IMR-90 (cell line): ENCODE measurements at regions not wholly inside any gene's neighbourhood (a gene's known extent, or its start where the extent isn't known, plus 50 kb on each side); places are given as distances from the start of the nearest gene placed in this dataset.

ENCODE experiments used
- ATAC-seq: fragments of 200-7000 bp; cut with Tn5 transposase; 2 replicates; pipeline ENCODE4 v1.9.1; 2020; ENCODE audit warnings: low read depth, mild to moderate bottlenecking, moderate library complexity
- BruUV-seq: library from RNA; stranded (reverse); fragments of 400-500 nt; replicated peaks from 2 replicates; lab custom pipeline; 2021; lab: Mats Ljungman, UMichigan
- CTCF ChIA-PET: fragments of 300-600 bp; formaldehyde crosslinking; extraction: SDS; loops from one replicate; lab custom pipeline; 2021; ENCODE audit warnings: antibody characterized with exemption; lab: Yijun Ruan, JAX
- POLR2A ChIA-PET: fragments of 300-600 bp; sonication (Branson Sonifier 250); formaldehyde crosslinking; loops from one replicate; lab custom pipeline; 2022; ENCODE audit warnings: antibody characterized with exemption; ENCODE audit not compliant: unreplicated experiment; lab: Charles Lee
- DNase-seq: peaks from one replicate; pipeline ENCODE4 v3.0.0; 2013
- H2AFZ ChIP-seq: replicated peaks from 2 replicates; pipeline ENCODE3; 2013; ENCODE audit warnings: low read length, mild to moderate bottlenecking; ENCODE audit not compliant: poor library complexity
- H2AK5ac ChIP-seq: 2 replicates; pipeline ENCODE4 v1.6.1; 2013; ENCODE audit warnings: low read depth, low read length, inconsistent platforms
- H2AK9ac ChIP-seq: replicated peaks from 2 replicates; pipeline ENCODE3; 2013; ENCODE audit warnings: mild to moderate bottlenecking, low read depth, low read length, moderate library complexity; ENCODE audit not compliant: poor library complexity
- H2BK120ac ChIP-seq: 2 replicates; pipeline ENCODE4 v1.6.1; 2013; ENCODE audit warnings: low read depth, low read length, inconsistent platforms
- H2BK15ac ChIP-seq: 3 replicates; pipeline ENCODE4 v1.6.1; 2013; ENCODE audit warnings: low read depth, low read length, inconsistent platforms
- H2BK20ac ChIP-seq: 2 replicates; pipeline ENCODE4 v1.6.1; 2013; ENCODE audit warnings: low read depth, mild to moderate bottlenecking, inconsistent platforms, low read length, moderate library complexity
- H2BK5ac ChIP-seq: 2 replicates; pipeline ENCODE4 v1.6.1; 2013; ENCODE audit warnings: mild to moderate bottlenecking, low read depth, low read length, inconsistent platforms; ENCODE audit not compliant: poor library complexity, severe bottlenecking
- H3K14ac ChIP-seq: replicated peaks from 2 replicates; pipeline ENCODE4 v1.6.1; 2013; ENCODE audit warnings: low read depth, low read length, inconsistent platforms
- H3K18ac ChIP-seq: 2 replicates; pipeline ENCODE4 v1.6.1; 2013; ENCODE audit warnings: low read depth, low read length, control low read depth
- H3K23ac ChIP-seq: 2 replicates; pipeline ENCODE4 v1.6.1; 2013; ENCODE audit warnings: low read depth, low read length, inconsistent platforms
- H3K27ac ChIP-seq: 2 replicates; pipeline ENCODE4 v1.5.1; 2013; ENCODE audit warnings: mild to moderate bottlenecking, control low read depth, low read length; ENCODE audit not compliant: insufficient read depth
- H3K27me3 ChIP-seq: 2 replicates; pipeline ENCODE4 v1.6.1; 2013; ENCODE audit warnings: low read length; ENCODE audit not compliant: control insufficient read depth, insufficient read depth
- H3K36me3 ChIP-seq: 2 replicates; pipeline ENCODE4 v1.6.1; 2013; ENCODE audit warnings: low read length, mixed read lengths; ENCODE audit not compliant: control insufficient read depth, insufficient read depth
- H3K4ac ChIP-seq: 2 replicates; pipeline ENCODE4 v1.6.1; 2013; ENCODE audit warnings: low read depth, low read length, inconsistent platforms
- H3K4me1 ChIP-seq: 2 replicates; pipeline ENCODE4 v1.6.1; 2013; ENCODE audit warnings: low read length, mixed read lengths; ENCODE audit not compliant: control insufficient read depth, insufficient read depth
- H3K4me2 ChIP-seq: 2 replicates; pipeline ENCODE4 v1.6.1; 2013; ENCODE audit warnings: low read depth, mild to moderate bottlenecking, control low read depth, low read length, moderate library complexity
- H3K4me3 ChIP-seq: 2 replicates; pipeline ENCODE4 v1.5.1; 2013; ENCODE audit warnings: low read depth, mild to moderate bottlenecking, control low read depth, low read length, moderate library complexity; ENCODE audit not compliant: insufficient read depth
- H3K56ac ChIP-seq: 2 replicates; pipeline ENCODE4 v1.6.1; 2013; ENCODE audit warnings: low read length, inconsistent platforms; ENCODE audit not compliant: insufficient read depth; ENCODE audit errors: extremely low read depth
- H3K79me1 ChIP-seq, 2 experiments: 2 replicates each; pipeline ENCODE4 v1.6.1; 2013; ENCODE audit warnings: low read length in 2 of 2, inconsistent platforms in 1 of 2, low read depth in 1 of 2
- H3K9ac ChIP-seq: 2 replicates; pipeline ENCODE4 v1.6.1; 2013; ENCODE audit warnings: low read depth, low read length, control low read depth
- H3K9me1 ChIP-seq: 2 replicates; pipeline ENCODE4 v1.6.1; 2013; ENCODE audit warnings: low read length, inconsistent platforms; ENCODE audit not compliant: insufficient read depth
- H3K9me3 ChIP-seq: 2 replicates; pipeline ENCODE4 v1.6.1; 2013; ENCODE audit warnings: low read length; ENCODE audit not compliant: control insufficient read depth, insufficient read depth
- H4K20me1 ChIP-seq: 2 replicates; pipeline ENCODE4 v1.6.1; 2013; ENCODE audit warnings: low read length, inconsistent platforms; ENCODE audit not compliant: insufficient read depth
- H4K5ac ChIP-seq: 2 replicates; pipeline ENCODE4 v1.6.1; 2013; ENCODE audit warnings: mild to moderate bottlenecking, low read depth, low read length, control low read depth
- H4K8ac ChIP-seq, 2 experiments: 2 replicates each; pipeline ENCODE4 v1.6.1; 2013; ENCODE audit warnings: low read depth in 2 of 2, low read length in 2 of 2, control low read depth in 1 of 2, inconsistent platforms in 1 of 2
- H4K91ac ChIP-seq: 2 replicates; pipeline ENCODE4 v1.6.1; 2013; ENCODE audit warnings: low read depth, low read length, inconsistent platforms; ENCODE audit not compliant: insufficient read depth
- BHLHE40 ChIP-seq: fragments of 150-350 bp; IDR thresholded peaks from 2 replicates; pipeline ENCODE4 v1.6.1; 2016; ENCODE audit warnings: mild to moderate bottlenecking, low read depth, low read length
- CEBPB ChIP-seq: IDR thresholded peaks from 2 replicates; pipeline ENCODE4 v1.6.1; 2012; ENCODE audit warnings: low read depth, low read length, improper control_type of control experiment
- CHD1 ChIP-seq: IDR thresholded peaks from 2 replicates; pipeline ENCODE4 v1.6.1; 2012; ENCODE audit warnings: low read depth, low read length, improper control_type of control experiment
- FOS ChIP-seq: fragments of 150-350 bp; IDR thresholded peaks from 2 replicates; pipeline ENCODE4 v1.6.1; 2016; ENCODE audit warnings: low read depth, low read length
- MAFK ChIP-seq: IDR thresholded peaks from 2 replicates; pipeline ENCODE4 v1.6.1; 2012; ENCODE audit warnings: low read depth, low read length, improper control_type of control experiment
- MAZ ChIP-seq: IDR thresholded peaks from 2 replicates; pipeline ENCODE4 v1.6.1; 2012; ENCODE audit warnings: low read depth, mild to moderate bottlenecking, low read length, improper control_type of control experiment, moderate library complexity, borderline replicate concordance
- MXI1 ChIP-seq: IDR thresholded peaks from 2 replicates; pipeline ENCODE4 v1.6.1; 2012; ENCODE audit warnings: low read depth, mild to moderate bottlenecking, low read length, moderate library complexity, borderline replicate concordance
- NFE2L2 ChIP-seq: fragments of 150-350 bp; IDR thresholded peaks from 2 replicates; pipeline ENCODE4 v1.6.1; 2016; ENCODE audit warnings: low read depth, mild to moderate bottlenecking, low read length
- POLR2A ChIP-seq: IDR thresholded peaks from 2 replicates; pipeline ENCODE4 v1.6.1; 2012; ENCODE audit warnings: mild to moderate bottlenecking, low read depth, low read length
- RAD21 ChIP-seq: IDR thresholded peaks from 2 replicates; pipeline ENCODE4 v1.6.1; 2012; ENCODE audit warnings: low read length, improper control_type of control experiment
- RCOR1 ChIP-seq: IDR thresholded peaks from 2 replicates; pipeline ENCODE4 v1.6.1; 2012; ENCODE audit warnings: mild to moderate bottlenecking, low read length, improper control_type of control experiment; ENCODE audit not compliant: insufficient replicate concordance
- RFX5 ChIP-seq: IDR thresholded peaks from 2 replicates; pipeline ENCODE4 v1.8.0; 2012; ENCODE audit warnings: low read depth, mild to moderate bottlenecking, low read length, moderate library complexity
- SMC3 ChIP-seq: fragments of 150-350 bp; IDR thresholded peaks from 2 replicates; pipeline ENCODE4 v1.6.1; 2016; ENCODE audit warnings: low read depth, mild to moderate bottlenecking, antibody characterized with exemption, low read length, moderate library complexity
- USF2 ChIP-seq: fragments of 150-350 bp; IDR thresholded peaks from 2 replicates; pipeline ENCODE4 v1.6.1; 2017; ENCODE audit warnings: mild to moderate bottlenecking, antibody characterized with exemption, low read length, low read depth
- WGBS, 2 experiments: methylation state at CpG; one replicate each; pipeline versions ENCODE4 v1.1.5 to v1.1.7; 2013; ENCODE audit warnings: missing lambda C conversion rate in 2 of 2; ENCODE audit not compliant: insufficient read length in 1 of 2; ENCODE audit errors: extremely low coverage in 2 of 2; 5-methylcytosine and 5-hydroxymethylcytosine counted together
- dilution Hi-C: fragments of 300-500 bp; cut with HindIII; formaldehyde crosslinking; loops from one replicate; pipeline ENCODE4 v1.14.3; 2018; ENCODE audit warnings: low sequenced_read_pairs; ENCODE audit not compliant: unreplicated experiment
- in situ Hi-C: fragments of 300-500 bp; cut with MboI; formaldehyde crosslinking; loops from 3 replicates; pipeline ENCODE4 v1.14.3; 2019; ENCODE audit warnings: low sequenced_read_pairs, inconsistent platforms, mixed read lengths
- intact Hi-C: fragments of 100-400 bp; cut with micrococcal nuclease; formaldehyde crosslinking; loops from 2 replicates; pipeline ENCODE4 v1.10.0; 2022
- TF ChIP-seq, protein P1 (sequence below): conservative IDR thresholded peaks from 2 replicates; pipeline ENCODE4 v1.5.1; 2012; ENCODE audit warnings: mild to moderate bottlenecking, low read depth, low read length, improper control_type of control experiment
- TF ChIP-seq, protein P2 (sequence below): fragments of 150-350 bp; IDR thresholded peaks from 2 replicates; pipeline ENCODE4 v1.6.1; 2016; ENCODE audit warnings: low read depth, mild to moderate bottlenecking, low read length, moderate library complexity, borderline replicate concordance

DNA sequence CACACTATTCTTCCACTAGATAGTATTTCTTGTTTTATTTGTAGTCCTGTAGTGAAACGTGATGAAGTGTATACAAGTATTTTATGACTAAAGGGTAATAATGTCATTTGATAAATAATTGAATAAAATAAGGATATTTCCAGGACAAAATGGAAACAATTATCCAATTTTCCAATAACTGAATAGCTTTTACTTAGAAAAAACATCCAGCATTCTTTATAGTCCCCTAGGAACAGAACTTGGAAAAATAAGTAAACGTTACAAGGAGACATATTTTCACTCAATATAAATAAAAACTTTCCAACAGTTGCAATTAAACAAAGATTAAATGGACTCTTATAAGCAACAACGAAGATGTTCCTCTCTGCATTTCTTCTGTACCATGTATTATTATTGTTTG is 566.0 kb downstream of the TMA16 start:
- Histone ChIP-seq H3K56ac (no peak overlapping the region), H3K79me1 (no peaks in the 10 kb centered on the region), H3K9ac (no peak overlapping the region), H4K8ac (no peak overlapping the region), H4K5ac (no peak overlapping the region), H3K4ac (no peak overlapping the region), H2BK20ac (no peak overlapping the region), H2AK5ac (no peak overlapping the region), H3K14ac (no peak overlapping the region), H3K23ac (no peak overlapping the region), H3K36me3 (no peaks in the 10 kb centered on the region), H3K18ac (no peak overlapping the region), H3K27ac (no peak overlapping the region), H3K4me2 (no peak overlapping the region), H3K4me1 (no peaks in the 10 kb centered on the region), H3K4me3 (no peak overlapping the region), H2BK5ac (no peak overlapping the region), H2BK120ac (no peak overlapping the region), H3K27me3 (no peaks in the 10 kb centered on the region), H3K9me3 (peaks cover under 1% of the 10 kb centered on the region; the same call in 1 of the 2 replicates), H2AK9ac (no peak overlapping the region), H4K91ac (no peak overlapping the region), H2AFZ (no peak overlapping the region), H2BK15ac (no peak overlapping the region), H4K20me1 (no peaks in the 10 kb centered on the region), H3K9me1 (no peaks in the 10 kb centered on the region)
- TF ChIP-seq RAD21 = no peak
- TF ChIP-seq MAZ = no peak
- no peak for TF ChIP-seq BHLHE40
- no peak for TF ChIP-seq MAFK
- TF ChIP-seq SMC3 = no peak
- no peak for TF ChIP-seq NFE2L2
- no peak for TF ChIP-seq RCOR1
- TF ChIP-seq FOS = no peak
- no peak for TF ChIP-seq USF2
- TF ChIP-seq POLR2A = no peak
- TF ChIP-seq, protein P1, sequence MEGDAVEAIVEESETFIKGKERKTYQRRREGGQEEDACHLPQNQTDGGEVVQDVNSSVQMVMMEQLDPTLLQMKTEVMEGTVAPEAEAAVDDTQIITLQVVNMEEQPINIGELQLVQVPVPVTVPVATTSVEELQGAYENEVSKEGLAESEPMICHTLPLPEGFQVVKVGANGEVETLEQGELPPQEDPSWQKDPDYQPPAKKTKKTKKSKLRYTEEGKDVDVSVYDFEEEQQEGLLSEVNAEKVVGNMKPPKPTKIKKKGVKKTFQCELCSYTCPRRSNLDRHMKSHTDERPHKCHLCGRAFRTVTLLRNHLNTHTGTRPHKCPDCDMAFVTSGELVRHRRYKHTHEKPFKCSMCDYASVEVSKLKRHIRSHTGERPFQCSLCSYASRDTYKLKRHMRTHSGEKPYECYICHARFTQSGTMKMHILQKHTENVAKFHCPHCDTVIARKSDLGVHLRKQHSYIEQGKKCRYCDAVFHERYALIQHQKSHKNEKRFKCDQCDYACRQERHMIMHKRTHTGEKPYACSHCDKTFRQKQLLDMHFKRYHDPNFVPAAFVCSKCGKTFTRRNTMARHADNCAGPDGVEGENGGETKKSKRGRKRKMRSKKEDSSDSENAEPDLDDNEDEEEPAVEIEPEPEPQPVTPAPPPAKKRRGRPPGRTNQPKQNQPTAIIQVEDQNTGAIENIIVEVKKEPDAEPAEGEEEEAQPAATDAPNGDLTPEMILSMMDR = no peak
- TF ChIP-seq MXI1 = no peak
- TF ChIP-seq RFX5 = no peak
- no peak for TF ChIP-seq CEBPB
- no peak for TF ChIP-seq CHD1
- TF ChIP-seq, protein P2, sequence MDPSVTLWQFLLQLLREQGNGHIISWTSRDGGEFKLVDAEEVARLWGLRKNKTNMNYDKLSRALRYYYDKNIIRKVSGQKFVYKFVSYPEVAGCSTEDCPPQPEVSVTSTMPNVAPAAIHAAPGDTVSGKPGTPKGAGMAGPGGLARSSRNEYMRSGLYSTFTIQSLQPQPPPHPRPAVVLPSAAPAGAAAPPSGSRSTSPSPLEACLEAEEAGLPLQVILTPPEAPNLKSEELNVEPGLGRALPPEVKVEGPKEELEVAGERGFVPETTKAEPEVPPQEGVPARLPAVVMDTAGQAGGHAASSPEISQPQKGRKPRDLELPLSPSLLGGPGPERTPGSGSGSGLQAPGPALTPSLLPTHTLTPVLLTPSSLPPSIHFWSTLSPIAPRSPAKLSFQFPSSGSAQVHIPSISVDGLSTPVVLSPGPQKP = no peak
- no peak for ATAC-seq
- dilution Hi-C loops = no loop called here
- no CpG with 5 or more reads among the region's 3 CpGs for WGBS, 2 experiments
- no peak for DNase-seq
- intact Hi-C loops = no loop called here
- in situ Hi-C loops = no loop called here
- CTCF ChIA-PET = no interaction called here
- no TSS peak for BruUV-seq
- POLR2A ChIA-PET = no interaction called here
